Activated T-helper 17 cell treated with anti-CD3 and anti-CD28 coated beads, Interleukin-2, amount 50 U/mL, for 72 hours (primary cell): ENCODE measurements at regions not wholly inside any gene's neighbourhood (a gene's known extent, or its start where the extent isn't known, plus 50 kb on each side); places are given as distances from the start of the nearest gene placed in this dataset.

Experiments used
- ATAC-seq: fragments of 150-1000 bp; cut with Tn5 transposase; replicated peaks from 2 replicates; pipeline ENCODE4 v1.10.0; 2021; ENCODE audit warnings: mild to moderate bottlenecking, moderate library complexity
- H3K27ac Mint-ChIP-seq: one replicate; pipeline ENCODE4 v1.8.0; 2022; ENCODE audit warnings: mixed read lengths
- H3K27me3 Mint-ChIP-seq: one replicate; pipeline ENCODE4 v1.8.0; 2022; ENCODE audit warnings: mixed read lengths
- H3K36me3 Mint-ChIP-seq: one replicate; pipeline ENCODE4 v1.8.0; 2022; ENCODE audit warnings: low read depth, mild to moderate bottlenecking, mixed read lengths
- H3K4me1 Mint-ChIP-seq: one replicate; pipeline ENCODE4 v1.8.0; 2022; ENCODE audit warnings: mixed read lengths
- H3K4me3 Mint-ChIP-seq: one replicate; pipeline ENCODE4 v1.8.0; 2022; ENCODE audit warnings: mild to moderate bottlenecking, mixed read lengths
- H3K9me3 Mint-ChIP-seq: one replicate; pipeline ENCODE4 v1.8.0; 2022; ENCODE audit warnings: mixed read lengths

DNA sequence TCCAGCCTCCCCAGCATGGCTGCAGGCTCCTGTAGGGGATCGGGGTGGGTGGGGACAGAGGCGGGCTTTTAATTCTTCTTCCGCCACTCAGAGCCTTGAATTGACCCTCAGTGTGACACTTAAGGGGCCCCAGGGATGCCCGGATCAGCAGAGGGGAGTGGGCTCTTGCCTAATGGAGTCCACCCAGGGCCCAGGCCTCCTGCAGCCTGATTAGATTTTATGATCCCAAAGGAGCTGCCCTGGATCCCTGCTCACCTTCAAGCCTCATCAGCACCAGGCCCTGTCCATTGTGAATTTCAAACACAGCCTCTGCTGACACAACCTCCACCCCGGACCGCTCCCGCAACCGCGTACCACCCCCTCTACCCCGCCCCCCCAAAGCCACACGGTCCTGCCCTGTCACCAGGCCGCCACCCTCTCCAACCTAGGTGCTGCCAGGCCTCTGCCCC, 214.1 kb upstream of the IER5L start:
- no peak for ATAC-seq
- Mint-ChIP-seq H3K9me3 (no peaks in the 10 kb centered on the region), H3K4me3 (no peak overlapping the region), H3K27me3 (no peaks in the 10 kb centered on the region), H3K36me3 (no peaks in the 10 kb centered on the region), H3K27ac (no peak overlapping the region), H3K4me1 (no peaks in the 10 kb centered on the region)

DNA sequence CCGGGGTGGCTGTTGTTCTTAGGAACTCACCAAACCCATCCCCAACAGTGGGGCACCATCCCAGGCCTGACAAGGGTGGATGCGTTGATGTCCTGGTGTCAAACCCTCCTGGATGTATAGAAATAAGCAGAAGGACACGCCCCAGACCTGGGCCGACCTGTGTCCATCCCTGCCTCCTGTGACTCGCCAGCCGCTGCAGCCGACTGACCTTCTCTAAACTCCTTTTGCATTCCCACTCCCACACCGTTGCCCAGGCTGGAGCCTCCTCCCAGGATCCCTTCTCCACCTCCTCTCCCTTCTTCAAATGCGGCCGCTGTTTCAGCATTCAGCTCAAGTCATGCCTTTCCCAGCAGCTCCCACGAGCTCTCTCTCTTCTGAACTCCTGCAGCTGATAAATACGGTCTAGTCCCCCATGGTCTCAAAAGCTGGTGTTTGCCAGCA, 213.2 kb upstream of the IER5L start:
- no peak for ATAC-seq
- peak overlapping the region; percentile 6 for H3K27ac Mint-ChIP-seq
- H3K4me1 Mint-ChIP-seq = no peaks in the 10 kb centered on the region
- H3K27me3 Mint-ChIP-seq = no peaks in the 10 kb centered on the region
- H3K36me3 Mint-ChIP-seq = no peaks in the 10 kb centered on the region
- H3K9me3 Mint-ChIP-seq = no peaks in the 10 kb centered on the region
- H3K4me3 Mint-ChIP-seq = no peak overlapping the region

- H3K36me3 Mint-ChIP-seq = no peaks in the 10 kb centered on the region
- H3K9me3 Mint-ChIP-seq = no peaks in the 10 kb centered on the region
- no peaks in the 10 kb centered on the region for H3K27me3 Mint-ChIP-seq
- H3K4me1 Mint-ChIP-seq = no peaks in the 10 kb centered on the region
- no peak for ATAC-seq
- no peak overlapping the region for H3K4me3 Mint-ChIP-seq
- no peak overlapping the region for H3K27ac Mint-ChIP-seq
These were observed 212.5 kb upstream of the IER5L start for GRCh38 chr9:129390541-129390940.

DNA sequence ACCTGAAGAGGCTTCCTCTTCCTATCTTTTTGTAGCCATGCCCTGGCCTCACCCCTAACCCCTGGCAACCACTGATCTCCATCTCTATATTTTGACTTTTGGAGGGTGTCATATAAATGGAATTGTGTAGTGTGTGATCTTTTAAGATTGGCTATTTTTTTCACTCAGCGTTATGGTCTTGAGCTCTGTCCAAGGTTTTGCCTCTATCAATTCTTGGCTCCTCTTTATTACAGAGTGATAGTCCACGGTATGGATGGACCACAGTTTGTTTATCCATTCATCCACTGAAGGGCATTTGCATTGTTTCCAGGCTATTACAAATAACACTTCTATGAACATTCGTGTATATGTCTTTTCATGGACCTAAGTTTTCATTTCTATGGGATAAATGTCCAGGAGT, 209.8 kb upstream of the IER5L start:
- H3K4me1 Mint-ChIP-seq = no peaks in the 10 kb centered on the region
- no peak for ATAC-seq
- H3K4me3 Mint-ChIP-seq = no peak overlapping the region
- no peaks in the 10 kb centered on the region for H3K9me3 Mint-ChIP-seq
- H3K27ac Mint-ChIP-seq = no peak overlapping the region
- no peaks in the 10 kb centered on the region for H3K36me3 Mint-ChIP-seq
- H3K27me3 Mint-ChIP-seq = no peaks in the 10 kb centered on the region

GRCh38 chr9:129386812-129387177, 208.7 kb upstream of the IER5L start:
- Mint-ChIP-seq H3K27ac (no peak overlapping the region), H3K4me3 (no peak overlapping the region), H3K27me3 (no peaks in the 10 kb centered on the region), H3K4me1 (no peaks in the 10 kb centered on the region), H3K9me3 (no peaks in the 10 kb centered on the region), H3K36me3 (no peaks in the 10 kb centered on the region)
- no peak for ATAC-seq

DNA sequence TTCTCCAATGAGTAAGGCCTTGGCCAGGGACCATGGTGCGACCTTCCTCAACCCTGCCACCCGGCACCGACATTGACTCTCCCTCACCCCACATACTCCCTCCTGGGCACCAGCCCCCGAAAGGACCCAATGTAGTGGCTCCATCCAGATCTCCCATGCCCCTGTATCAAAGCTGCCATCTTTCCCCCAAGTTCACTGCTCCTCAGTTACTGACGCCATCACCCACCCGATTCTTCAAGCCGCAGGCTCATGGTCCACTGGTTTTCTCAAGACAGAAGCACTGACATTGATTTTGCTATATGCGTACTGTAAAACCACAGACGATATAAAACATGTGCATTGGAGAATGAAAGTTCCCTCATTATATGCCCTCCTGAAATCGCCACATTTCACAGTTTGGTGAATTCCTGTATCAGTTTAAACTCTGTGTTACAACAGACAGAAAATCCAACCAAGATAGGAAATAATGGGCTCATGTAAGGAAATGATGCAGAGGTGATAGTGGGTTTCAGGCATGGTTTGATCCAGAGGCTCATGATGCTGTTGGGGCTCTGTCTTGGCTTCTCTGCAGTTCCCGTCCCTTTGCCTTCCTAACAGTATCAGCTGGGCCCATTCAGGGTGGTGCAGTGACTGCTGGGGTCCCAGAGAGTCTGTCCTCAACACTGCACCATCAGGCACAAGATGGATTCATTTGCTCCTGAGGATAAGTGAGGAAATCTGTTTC, 207.3 kb upstream of the IER5L start:
- Mint-ChIP-seq H3K4me1 (no peaks in the 10 kb centered on the region), H3K27me3 (no peaks in the 10 kb centered on the region), H3K9me3 (no peaks in the 10 kb centered on the region), H3K4me3 (no peak overlapping the region), H3K36me3 (no peaks in the 10 kb centered on the region), H3K27ac (peak overlapping the region; percentile 22)
- ATAC-seq = no peak

GRCh38 chr9:129384491-129385210, 206.6 kb upstream of the IER5L start:
- H3K4me3 Mint-ChIP-seq = peak overlapping the region; percentile 61
- H3K27me3 Mint-ChIP-seq = no peaks in the 10 kb centered on the region
- H3K4me1 Mint-ChIP-seq = no peaks in the 10 kb centered on the region
- no peaks in the 10 kb centered on the region for H3K9me3 Mint-ChIP-seq
- no peaks in the 10 kb centered on the region for H3K36me3 Mint-ChIP-seq
- H3K27ac Mint-ChIP-seq = peak overlapping the region; percentile 52
- no peak for ATAC-seq

- Mint-ChIP-seq H3K9me3 (no peaks in the 10 kb centered on the region), H3K27ac (peak overlapping the region; percentile 52), H3K4me3 (peak overlapping the region; percentile 61), H3K27me3 (no peaks in the 10 kb centered on the region), H3K4me1 (no peaks in the 10 kb centered on the region), H3K36me3 (no peaks in the 10 kb centered on the region)
- ATAC-seq = peak; percentile 92
These were observed 205.8 kb upstream of the IER5L start for GRCh38 chr9:129383561-129384490.

DNA sequence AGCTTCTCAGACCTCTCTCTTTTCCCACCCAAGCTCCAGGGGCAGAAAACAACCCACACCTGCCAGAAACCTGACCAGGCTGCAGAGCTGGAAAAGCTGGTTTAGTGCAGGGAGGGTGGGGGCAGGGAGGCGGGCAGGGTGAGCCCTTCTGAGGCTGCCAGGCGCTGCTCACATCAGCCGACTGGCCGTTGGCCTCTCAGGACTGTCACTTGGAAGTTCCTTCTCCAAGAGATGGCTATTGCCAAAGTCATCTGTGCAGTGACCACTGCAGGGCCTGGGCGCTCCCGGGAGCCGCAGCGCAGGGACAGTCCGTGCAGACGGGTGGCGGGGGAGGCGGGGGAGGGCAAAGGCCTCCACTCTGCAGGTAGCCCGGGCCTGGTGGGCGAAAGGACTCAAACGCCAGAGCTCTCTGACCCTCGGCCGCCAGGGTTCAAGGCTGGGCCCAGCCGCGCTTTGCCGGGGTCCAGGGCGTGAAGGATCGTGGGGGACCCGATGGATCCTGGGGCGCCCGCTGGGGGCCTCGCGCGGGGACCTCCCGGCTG, 205.0 kb upstream of the IER5L start:
- Mint-ChIP-seq H3K36me3 (no peaks in the 10 kb centered on the region), H3K9me3 (no peaks in the 10 kb centered on the region), H3K27me3 (no peaks in the 10 kb centered on the region), H3K27ac (no peak overlapping the region), H3K4me1 (no peaks in the 10 kb centered on the region), H3K4me3 (peak overlapping the region; percentile 61)
- no peak for ATAC-seq

DNA sequence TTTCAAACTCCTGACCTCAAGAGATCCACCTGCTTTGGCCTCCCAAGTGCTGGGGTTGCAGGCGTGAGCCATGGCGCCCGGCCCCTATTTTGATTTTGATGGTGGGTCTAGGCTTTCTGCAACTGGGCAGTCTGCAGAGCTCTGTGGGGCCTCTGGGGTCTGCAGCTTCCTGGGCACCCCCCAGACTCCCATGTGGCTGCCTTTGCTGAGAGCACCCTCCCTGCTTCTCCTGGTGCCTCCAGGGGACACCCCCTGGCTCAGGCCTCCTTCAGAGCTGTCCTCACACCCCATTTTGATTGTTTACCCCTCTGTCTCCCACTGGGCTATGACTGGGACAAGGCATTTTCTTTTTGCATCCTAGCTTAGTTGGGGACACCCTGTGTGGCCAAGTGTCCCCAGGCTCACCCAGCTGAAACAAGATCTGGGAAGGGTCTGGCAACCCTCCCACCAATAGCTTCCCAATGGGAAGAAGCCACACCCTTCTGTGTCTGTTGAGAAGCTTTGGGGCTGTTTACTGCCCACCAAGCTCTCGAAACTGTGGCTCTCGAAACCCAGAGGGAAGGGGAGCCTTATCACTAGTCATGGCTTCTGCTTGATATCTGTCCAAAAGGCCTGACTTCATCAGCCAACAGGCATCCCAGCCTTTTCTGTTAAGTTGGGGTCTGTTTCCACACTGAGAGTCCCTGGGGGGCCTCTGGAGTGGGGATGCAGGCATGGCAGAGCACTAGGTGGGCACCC, 204.4 kb upstream of the IER5L start:
- H3K27ac Mint-ChIP-seq = no peak overlapping the region
- peak overlapping the region; percentile 61 for H3K4me3 Mint-ChIP-seq
- H3K27me3 Mint-ChIP-seq = no peaks in the 10 kb centered on the region
- H3K4me1 Mint-ChIP-seq = no peaks in the 10 kb centered on the region
- no peaks in the 10 kb centered on the region for H3K36me3 Mint-ChIP-seq
- H3K9me3 Mint-ChIP-seq = no peaks in the 10 kb centered on the region
- no peak for ATAC-seq

DNA sequence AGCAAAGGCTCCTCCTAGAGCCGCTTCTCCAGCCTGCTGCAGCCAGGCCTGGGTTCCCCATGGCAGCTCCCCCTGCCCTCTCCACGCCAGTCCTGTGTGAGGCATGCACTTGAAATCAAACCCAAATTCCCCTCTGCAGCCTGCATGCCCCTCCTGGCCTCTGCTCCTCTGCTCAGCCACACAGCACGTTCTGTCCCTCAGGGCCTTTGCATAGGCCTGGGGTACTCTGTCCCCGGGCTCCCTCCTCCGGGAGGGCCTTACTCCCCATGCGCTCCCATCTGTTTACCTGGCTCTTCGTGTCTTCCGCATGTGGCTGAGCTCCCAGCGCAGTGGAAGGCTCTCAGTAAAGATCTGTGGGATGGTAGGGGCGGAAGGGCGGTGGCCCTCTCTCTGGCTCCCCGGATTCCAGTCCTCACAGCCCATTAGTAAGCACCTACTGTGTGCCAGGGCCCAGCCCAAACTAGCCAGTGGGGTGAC, 203.5 kb upstream of the IER5L start:
- no peaks in the 10 kb centered on the region for H3K4me1 Mint-ChIP-seq
- H3K27me3 Mint-ChIP-seq = no peaks in the 10 kb centered on the region
- H3K9me3 Mint-ChIP-seq = no peaks in the 10 kb centered on the region
- no peak overlapping the region for H3K27ac Mint-ChIP-seq
- no peak overlapping the region for H3K4me3 Mint-ChIP-seq
- no peaks in the 10 kb centered on the region for H3K36me3 Mint-ChIP-seq
- ATAC-seq = no peak

GRCh38 chr9:129380961-129381401, 202.9 kb upstream of the IER5L start:
- Mint-ChIP-seq H3K9me3 (no peaks in the 10 kb centered on the region), H3K4me1 (no peaks in the 10 kb centered on the region), H3K27me3 (no peaks in the 10 kb centered on the region), H3K27ac (no peak overlapping the region), H3K36me3 (no peaks in the 10 kb centered on the region), H3K4me3 (no peak overlapping the region)
- ATAC-seq = no peak

DNA sequence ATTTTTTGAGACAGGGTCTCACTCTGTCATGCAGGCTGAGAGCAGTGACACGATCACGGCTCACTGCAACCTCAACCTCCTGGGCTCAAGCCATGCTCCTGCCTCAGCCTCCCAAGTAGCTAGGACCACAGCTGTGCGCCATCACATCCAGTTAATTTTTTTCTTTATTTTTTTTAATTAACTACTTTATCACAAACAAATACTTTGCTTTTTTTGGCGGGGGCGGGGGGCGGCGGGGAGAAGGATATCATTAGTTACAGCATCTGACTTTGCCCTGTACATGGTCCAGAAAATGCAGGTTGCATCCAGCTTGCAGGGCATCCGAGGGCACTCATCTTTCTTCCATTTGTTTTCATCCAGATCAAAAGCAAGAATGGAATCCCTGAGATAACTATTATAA, 201.8 kb upstream of the IER5L start:
- Mint-ChIP-seq H3K27ac (no peak overlapping the region), H3K9me3 (no peaks in the 10 kb centered on the region), H3K4me1 (no peaks in the 10 kb centered on the region), H3K36me3 (no peaks in the 10 kb centered on the region), H3K4me3 (no peak overlapping the region), H3K27me3 (no peaks in the 10 kb centered on the region)
- no peak for ATAC-seq
